T-helper 2 cell (primary cell): ENCODE measurements at regions not wholly inside any gene's neighbourhood (a gene's known extent, or its start where the extent isn't known, plus 50 kb on each side); places are given as distances from the start of the nearest gene placed in this dataset.

Source experiments
- DNase-seq, 5 experiments: peaks; one replicate each; pipeline versions ENCODE4 v3.0.0 to v3.0.0-alpha.2; 2012 to 2022

GRCh38 chr16:6993544-6993943, 339.1 kb upstream of the RBFOX1 start:
- no peak for DNase-seq

- no peak for DNase-seq
Observed at GRCh38 chr16:6988846-6989245, 343.8 kb upstream of the RBFOX1 start.

GRCh38 chr16:6977916-6978315, 354.7 kb upstream of the RBFOX1 start:
- DNase-seq = no peak

- DNase-seq = no peak
Observed at GRCh38 chr16:6977291-6977690, 355.4 kb upstream of the RBFOX1 start.

- no peak for DNase-seq
Observed at GRCh38 chr16:6976716-6977115, 355.9 kb upstream of the RBFOX1 start.

GRCh38 chr16:6970171-6970857, 362.3 kb upstream of the RBFOX1 start:
- DNase-seq = no peak

GRCh38 chr16:6969594-6969993, 363.1 kb upstream of the RBFOX1 start:
- DNase-seq = no peak

- DNase-seq = no peak
Observed at GRCh38 chr16:6967796-6968320, 364.8 kb upstream of the RBFOX1 start.

GRCh38 chr16:6966925-6967324, 365.7 kb upstream of the RBFOX1 start:
- DNase-seq = no peak

- no peak for DNase-seq
Observed at GRCh38 chr16:6964679-6965078, 368.0 kb upstream of the RBFOX1 start.

GRCh38 chr16:6961704-6962103, 370.9 kb upstream of the RBFOX1 start:
- DNase-seq = no peak

GRCh38 chr16:6958184-6958583, 374.5 kb upstream of the RBFOX1 start:
- DNase-seq = no peak

GRCh38 chr16:6957681-6958080, 375.0 kb upstream of the RBFOX1 start:
- no peak for DNase-seq

GRCh38 chr16:6956511-6956910, 376.1 kb upstream of the RBFOX1 start:
- DNase-seq = no peak

GRCh38 chr16:6955303-6955702, 377.3 kb upstream of the RBFOX1 start:
- no peak for DNase-seq

GRCh38 chr16:6949240-6949639, 383.4 kb upstream of the RBFOX1 start:
- DNase-seq = no peak

- no peak for DNase-seq
Observed at GRCh38 chr16:6947291-6947690, 385.4 kb upstream of the RBFOX1 start.

GRCh38 chr16:6946802-6947201, 385.8 kb upstream of the RBFOX1 start:
- DNase-seq = no peak

GRCh38 chr16:6946106-6946505, 386.5 kb upstream of the RBFOX1 start:
- no peak for DNase-seq

- no peak for DNase-seq
Observed at GRCh38 chr16:6940968-6941367, 391.7 kb upstream of the RBFOX1 start.

GRCh38 chr16:6937641-6938040, 395.0 kb upstream of the RBFOX1 start:
- no peak for DNase-seq

GRCh38 chr16:6932871-6933385, 399.7 kb upstream of the RBFOX1 start:
- DNase-seq = no peak

- no peak for DNase-seq
Observed at GRCh38 chr16:6929868-6930267, 402.8 kb upstream of the RBFOX1 start.

GRCh38 chr16:6926762-6927161, 405.9 kb upstream of the RBFOX1 start:
- no peak for DNase-seq

GRCh38 chr16:6926341-6926740, 406.3 kb upstream of the RBFOX1 start:
- no peak for DNase-seq
